HG03039 (cell line): ENCODE measurements at regions not wholly inside any gene's neighbourhood (a gene's known extent, or its start where the extent isn't known, plus 50 kb on each side); places are given as distances from the start of the nearest gene placed in this dataset.

ENCODE experiments used
- ATAC-seq: cut with Tn5 transposase; IDR thresholded peaks from one replicate; pipeline ENCODE4 v1.9.1; 2021; ENCODE audit warnings: mild to moderate bottlenecking, moderate library complexity; ENCODE audit not compliant: unreplicated experiment

DNA sequence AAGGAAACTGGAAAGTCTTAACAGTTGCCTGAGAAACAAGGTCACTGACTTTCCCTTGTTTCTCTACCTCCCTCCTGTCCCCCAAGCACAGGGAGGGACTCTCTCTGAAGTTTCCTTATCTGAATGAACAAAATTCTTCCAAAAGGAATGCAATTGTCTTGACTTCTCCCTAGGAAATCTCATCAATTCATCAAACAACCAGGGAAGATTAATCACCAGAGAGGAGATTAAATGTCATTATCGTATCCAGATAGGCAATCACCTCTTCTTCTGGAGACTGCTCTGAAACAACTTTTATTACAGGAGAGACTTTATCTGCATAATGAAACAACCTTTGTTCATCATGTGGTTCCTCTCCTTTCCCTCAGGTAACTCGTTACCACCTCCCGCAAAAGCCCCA, 431.4 kb downstream of the SLC16A7 start:
- no peak for ATAC-seq

DNA sequence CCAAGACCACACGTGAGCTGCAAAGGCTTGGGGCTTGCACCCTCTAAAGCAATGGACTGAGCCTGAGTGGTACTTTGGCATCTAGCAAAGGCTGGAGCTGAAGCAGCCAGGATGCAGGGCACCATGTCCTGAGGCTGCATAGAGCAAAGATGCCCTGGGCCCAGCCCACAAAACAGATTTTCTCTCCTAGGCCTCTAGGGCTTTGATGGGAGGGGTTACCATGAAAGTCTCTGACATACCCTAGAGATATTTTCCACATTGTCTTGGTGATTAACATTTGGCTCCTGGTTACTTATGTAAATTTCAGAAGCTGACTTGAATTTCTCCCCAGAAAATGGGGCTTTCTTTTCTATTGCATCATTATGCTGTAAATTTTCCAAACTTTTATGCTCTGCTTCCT, 438.3 kb downstream of the SLC16A7 start:
- no peak for ATAC-seq

DNA sequence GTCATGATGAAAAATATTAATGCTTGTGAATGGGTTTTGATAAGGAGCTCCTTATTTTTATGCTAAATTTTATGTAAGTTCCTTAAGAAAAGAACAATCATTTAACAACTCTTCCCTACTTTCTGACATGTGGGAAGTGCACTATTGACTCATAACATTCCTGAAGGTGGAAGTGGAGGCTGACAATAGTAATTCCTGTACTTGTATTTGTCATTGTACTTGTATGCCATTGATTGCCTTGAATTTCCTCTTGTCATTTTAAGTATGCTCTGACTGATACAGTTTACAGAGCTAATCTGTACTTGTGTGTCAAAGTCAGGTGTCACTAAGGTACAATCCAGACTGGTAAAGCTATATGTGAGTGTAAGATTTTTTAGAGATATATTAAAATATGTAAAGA, 440.0 kb downstream of the SLC16A7 start:
- ATAC-seq = no peak

DNA sequence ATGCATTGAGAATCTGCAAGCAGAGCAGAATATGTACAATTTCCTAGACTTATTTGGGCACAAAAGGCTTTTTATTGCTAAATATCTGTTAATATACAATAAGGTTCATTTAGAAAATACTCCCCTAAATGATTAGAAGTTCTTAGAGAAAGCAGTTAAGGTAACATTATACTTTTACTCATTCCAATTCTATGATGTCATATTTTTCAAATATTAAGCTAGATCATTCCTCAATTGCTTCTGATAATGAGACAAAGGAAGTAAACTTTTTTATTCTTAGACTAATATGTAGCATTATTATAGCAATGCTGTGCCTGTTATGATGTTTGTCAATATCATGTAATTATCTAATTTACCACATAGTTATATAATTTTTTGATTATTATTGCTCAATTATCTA, 447.0 kb downstream of the SLC16A7 start:
- ATAC-seq = no peak

DNA sequence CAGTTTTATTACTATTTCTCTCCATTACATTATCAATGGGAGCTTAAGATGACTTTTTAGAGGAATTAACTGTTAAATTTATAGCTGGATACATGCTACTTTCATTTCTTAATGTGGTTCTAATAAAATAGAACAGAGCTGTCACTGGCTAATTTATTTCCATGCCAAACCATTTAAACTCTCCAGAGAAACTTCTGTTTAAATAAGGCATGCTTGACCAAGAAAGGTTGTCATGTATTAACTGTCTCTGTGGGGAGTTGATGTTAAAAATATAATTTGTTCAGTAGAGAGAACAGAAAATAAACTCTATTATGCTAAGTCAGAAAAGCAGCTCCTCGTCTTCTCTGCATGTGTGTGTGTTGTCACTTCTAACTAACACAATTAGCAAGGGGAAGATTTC, 447.4 kb downstream of the SLC16A7 start:
- ATAC-seq = no peak

DNA sequence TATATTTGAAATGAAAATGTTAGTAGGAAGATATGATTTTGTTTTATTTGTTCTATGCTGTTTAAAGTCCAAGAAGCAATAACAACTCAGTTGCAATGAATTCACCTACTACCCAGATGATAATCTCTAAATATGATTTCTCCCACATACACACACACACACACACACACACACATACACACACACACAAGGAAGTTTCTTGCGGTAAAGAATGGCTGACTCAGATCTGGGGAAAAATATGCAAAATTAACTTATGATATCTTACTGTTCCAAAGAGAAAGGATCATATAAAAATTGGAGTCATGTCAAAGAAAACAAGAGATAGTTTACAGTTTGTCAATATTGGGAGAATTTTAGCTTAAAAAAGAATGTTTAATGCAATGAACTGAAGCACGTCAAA, 456.7 kb downstream of the SLC16A7 start:
- no peak for ATAC-seq

DNA sequence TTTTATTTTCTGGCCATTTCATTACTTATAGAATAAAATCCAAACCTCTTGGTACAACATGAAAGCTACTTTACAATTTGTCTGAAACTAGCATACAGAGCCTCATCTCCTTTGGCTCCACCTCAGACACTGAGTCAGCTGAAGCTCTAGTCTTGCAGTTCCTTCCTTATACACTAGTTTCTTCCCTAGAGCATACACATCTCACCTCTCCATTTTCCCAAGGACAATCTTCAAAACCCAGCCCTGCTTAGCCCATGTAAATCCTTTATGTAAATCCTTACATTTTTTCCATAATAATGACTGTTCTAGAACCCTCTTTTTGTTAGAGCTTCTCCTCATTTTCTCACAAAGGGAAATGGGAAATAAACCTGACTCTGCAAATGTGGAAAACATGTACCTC, 463.4 kb downstream of the SLC16A7 start:
- no peak for ATAC-seq

DNA sequence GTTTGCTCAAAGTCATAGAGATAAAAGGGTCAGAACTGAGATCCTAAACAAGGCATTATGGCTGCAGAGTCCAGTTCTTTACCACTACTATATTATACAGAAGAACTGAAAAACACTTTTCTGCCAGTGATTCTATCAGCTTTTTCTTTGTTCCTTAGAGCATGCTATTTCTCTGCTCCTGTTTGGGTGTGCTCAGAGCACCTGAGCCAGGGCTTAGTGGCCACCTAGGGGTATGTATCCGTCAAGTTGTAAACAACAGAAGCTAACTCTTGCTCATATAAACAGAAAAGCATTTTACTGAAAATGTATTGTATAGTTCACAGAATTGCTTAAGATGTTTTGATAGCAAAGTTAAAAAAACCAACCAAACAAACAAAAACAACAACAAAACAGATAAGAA, 470.8 kb downstream of the SLC16A7 start:
- ATAC-seq = no peak

DNA sequence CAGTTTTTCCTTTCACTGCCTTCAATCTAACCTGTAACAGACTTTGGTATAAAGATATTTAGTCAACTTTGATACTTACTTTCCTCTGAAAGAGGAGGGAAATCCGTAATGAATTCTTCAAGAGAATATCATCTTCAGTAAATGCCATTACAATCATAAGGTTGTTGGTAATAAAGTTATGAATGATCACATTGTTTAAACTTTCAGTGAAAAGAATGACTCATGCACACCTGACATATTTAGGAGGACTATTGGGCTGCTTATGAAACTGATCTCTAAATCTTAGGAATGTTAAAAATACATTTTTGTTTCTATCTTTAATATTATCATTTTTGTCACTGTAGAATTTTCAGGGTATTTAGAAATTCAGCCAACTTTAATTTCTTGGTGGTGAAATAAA, 474.7 kb downstream of the SLC16A7 start:
- ATAC-seq = no peak

DNA sequence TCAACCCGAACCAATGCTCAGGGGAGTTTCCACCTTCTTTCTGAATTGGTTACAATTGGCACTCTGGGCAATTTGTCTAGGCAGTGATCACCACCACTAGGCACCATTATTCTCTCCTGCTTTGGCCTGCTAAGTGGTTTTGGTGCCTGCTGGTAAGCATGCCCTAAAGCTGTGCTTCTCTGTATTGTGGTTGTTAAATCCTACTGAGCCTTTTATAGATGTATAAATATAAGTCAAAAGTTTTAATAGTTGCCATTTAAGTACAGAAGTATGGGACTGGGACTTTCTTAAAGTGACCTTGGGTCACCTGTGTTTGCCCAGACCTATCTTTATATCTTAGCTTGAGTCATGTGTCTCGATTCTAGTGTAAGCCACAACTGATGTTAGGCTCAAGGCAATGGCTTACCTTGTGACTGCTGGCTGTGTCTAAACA, 475.9 kb downstream of the SLC16A7 start:
- ATAC-seq = no peak

DNA sequence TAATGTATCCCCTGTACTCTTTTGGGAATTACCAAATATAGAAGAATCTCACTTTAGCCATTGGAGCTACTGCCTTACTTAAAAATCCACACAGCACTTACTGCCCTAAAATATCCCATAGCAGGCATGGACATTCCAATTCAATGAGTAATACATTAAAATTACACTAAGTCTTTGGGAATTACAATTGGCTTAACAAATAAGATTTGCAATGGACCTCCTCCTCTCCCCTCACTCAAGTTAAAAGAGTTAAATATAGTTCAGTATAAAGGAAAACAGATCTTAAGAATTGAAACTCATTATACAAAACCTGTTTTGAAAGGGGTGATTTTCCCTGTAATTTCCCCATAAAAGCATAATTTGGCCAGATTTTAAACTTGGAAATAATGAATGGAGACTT, 477.1 kb downstream of the SLC16A7 start:
- no peak for ATAC-seq

DNA sequence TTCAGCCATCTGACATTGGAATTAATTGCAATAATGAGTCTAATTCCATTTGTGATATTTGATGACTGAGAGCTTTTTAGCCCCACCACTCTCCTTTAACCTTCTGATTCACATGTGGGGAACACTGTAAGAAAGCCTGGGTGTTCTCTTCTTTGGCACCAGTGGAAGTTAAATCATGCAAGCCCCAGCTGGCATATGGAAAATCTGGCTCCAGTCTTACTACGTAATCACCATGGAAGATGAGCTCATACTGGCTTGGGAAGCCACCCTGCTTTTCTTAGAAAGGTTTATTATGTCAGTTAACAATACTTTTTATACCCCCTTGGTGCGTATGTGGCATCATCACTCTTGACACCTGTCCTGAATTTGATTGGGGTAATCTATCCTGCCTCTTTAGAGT, 479.3 kb downstream of the SLC16A7 start:
- ATAC-seq = no peak

DNA sequence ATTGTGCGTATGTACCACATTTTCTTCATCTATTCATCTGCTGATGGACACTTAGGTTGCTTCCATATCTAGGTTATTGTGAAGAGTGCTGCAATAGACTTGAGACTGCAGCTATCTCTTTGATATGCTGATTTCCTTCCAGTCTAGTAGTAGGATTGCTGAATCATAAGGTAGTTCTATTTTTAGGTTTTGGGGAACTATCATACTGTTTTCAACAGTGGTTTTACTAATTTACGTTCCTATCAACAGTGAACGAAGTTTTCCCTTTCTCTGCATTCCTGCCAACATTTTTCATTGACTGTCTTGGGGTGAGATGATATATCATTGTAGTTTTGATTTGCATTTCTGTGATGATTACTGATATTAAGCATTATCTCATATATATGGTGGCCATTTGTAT, 482.2 kb downstream of the SLC16A7 start:
- ATAC-seq = no peak

DNA sequence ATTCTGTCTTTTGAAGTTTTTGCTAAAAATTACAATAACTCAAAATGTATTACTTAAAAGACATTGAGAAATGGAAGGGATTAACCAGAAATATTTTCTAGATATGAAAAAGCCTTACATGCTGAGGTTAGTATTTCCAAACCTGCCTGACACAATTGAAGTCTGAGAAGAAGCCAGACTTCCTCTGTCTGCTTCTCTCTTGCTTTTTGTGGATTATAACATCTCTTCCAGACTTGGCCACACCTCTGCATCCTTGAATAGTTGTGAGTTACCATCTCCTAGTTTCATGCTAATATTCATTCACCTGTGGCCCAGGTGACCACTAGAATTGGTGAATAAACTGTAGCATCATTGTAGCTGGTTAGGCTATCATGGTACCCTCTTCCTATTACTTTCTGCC, 497.6 kb downstream of the SLC16A7 start:
- ATAC-seq = no peak

DNA sequence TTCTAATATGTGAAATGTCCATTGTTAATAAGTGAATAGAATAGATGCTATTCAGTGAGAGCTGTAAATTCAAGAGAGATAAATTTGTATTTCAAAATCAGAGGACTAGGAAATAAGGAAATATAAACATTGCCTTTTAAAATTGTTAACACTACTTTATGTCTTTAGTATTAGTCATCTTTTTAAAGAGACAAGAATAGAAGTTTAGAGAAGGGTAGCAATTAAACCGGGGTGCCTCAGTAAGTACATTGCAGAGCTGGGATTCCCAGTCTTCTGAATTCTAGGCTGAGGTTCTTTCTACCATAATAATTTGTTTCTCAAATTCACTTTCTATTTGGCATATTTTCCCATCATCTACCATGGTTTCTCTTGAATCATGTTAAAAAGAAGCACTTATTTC, 498.6 kb downstream of the SLC16A7 start:
- no peak for ATAC-seq

DNA sequence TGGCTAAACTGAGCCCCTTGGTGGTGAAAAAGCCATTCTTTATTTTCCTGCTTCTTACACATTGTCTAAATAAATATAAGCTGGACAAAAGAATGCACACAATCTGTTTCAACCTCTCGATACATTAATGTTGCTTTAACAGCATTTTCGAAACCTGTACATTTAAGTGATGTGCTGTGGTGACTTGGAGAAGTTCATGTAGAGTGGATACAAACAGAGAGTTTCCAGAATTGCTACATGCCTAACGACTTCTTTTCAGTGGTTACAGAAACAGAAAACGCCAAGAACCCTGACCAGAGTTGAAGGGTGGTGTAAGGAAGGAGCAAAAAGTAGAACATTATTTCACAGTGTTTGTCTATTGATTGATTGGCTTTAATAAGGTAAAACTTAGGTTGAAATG, 500.9 kb downstream of the SLC16A7 start:
- no peak for ATAC-seq

DNA sequence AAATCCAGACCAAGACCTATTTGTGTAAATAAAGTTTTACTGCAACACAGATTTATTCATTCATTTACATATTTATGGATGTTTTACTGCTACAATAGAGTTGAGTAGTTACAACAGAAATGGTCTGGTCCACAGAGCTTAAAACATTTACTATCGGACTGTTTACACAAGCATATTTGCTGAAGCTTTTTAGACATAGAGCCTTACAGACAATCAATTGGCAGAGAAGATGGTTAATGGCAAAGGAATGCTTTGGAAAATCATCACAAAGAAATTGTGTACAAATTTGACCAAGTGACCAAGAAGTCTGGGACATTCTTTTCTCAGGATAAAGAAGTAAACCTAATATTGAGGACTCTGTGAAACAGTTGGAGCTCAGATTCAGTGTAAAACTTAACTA, 504.3 kb downstream of the SLC16A7 start:
- ATAC-seq = no peak

DNA sequence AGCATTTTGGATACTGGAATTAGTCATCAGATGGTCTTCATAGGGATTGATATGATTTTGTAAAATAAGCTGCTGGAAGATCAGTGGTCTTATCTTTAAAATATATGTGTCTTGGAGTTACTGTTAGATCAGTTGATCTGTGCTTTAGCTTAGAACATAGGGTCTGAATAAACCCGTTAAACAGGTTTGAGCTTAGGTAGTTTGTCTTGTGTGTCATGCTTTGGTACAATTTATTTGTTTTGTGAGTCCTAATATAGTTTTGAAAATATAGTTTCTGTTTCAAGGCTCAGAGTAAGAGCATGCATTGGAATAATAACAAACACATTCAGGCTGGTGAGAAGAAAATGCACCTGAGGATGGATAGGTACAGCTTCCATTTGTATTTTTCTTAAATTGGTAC, 505.0 kb downstream of the SLC16A7 start:
- no peak for ATAC-seq

DNA sequence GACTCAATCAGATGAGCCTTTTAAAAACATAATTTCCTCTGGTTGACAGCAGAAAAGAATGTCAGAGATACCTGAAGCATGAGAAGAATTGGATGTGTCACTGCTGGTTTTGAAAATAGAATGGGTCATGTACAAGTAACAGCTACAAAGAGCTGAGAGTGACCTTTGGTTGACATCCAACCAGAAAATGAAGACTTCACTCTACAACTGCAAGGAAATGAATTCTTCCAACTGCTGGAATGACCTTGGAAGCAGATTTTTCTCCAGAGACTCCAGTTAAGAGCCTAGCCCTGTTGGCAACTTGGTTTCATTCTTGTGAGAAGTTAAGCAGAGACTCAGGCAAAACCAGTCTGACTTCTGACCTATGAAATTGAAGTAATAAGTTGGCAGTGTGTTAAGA, 505.9 kb downstream of the SLC16A7 start:
- ATAC-seq = no peak

DNA sequence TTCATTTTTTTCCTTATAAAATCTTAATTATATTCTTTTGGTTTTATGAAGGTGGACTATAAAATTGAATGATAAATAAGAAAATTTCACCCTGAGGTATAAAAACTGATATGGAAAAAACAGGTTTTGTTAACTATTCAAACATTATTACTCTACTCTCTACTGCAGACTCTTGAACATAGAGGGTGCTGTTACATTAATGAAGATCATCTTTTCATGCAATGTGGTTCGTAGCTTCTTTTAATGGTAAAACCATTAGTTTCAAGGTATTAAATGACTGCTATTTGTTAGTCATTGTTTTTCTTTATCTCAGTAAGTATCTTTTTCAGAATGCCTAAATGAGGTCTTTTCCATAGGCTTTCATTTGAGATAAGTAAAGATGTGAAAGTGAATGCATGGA, 510.4 kb downstream of the SLC16A7 start:
- no peak for ATAC-seq

DNA sequence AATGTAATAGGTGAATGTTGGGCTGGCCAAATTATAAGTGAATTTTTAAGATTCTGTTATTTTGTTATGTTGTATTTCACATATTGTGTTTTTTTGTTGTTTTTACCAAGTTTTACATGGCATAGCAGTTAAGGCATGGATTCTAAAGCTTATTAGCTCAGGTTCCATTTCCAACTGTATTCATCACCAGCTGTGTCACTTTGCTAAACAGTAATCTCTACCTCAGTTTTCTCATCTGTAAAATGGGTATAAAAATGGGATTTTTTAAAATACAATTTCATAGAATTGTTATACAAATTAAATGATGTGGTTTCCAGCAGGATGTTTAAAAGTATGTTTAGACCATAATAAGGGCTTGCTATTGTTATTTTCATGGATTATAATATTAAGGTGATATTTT, 512.2 kb downstream of the SLC16A7 start:
- ATAC-seq = no peak

DNA sequence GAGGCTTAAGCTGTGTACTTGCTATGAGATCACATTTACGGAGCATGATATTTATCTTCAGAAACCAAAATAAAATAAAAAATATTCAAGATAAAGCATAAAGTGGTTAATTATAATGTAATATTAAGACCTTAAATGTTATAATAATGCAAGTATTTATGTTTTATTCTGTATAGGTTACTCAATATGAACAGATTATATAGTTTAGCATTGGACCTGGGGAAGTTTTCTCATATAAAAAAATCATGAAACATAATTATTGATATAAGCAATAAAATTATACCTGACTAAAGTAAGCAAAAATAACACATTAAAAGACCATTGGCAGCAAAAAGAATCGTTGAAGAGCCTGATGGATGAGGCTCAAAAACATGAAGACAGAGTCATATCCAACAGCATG, 516.2 kb downstream of the SLC16A7 start:
- ATAC-seq = no peak

DNA sequence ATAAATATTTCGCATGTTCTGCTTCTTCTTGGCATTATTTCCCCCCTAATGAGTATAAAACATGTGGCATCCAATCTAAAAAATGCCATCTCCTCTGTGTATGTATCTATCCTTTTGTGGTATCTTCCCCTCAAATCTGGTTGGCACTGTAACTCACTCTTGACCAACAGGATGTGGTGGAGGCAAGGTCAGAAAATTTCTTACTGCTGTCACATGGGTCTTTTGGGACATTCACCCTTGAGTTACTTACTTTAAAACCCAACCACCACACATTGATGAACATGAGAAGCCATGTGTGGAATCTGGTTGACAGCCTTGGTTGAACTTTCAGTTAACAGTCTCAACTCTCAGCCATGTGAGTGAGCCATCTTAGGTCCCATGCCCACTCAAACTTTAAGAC, 516.9 kb downstream of the SLC16A7 start:
- ATAC-seq = no peak

DNA sequence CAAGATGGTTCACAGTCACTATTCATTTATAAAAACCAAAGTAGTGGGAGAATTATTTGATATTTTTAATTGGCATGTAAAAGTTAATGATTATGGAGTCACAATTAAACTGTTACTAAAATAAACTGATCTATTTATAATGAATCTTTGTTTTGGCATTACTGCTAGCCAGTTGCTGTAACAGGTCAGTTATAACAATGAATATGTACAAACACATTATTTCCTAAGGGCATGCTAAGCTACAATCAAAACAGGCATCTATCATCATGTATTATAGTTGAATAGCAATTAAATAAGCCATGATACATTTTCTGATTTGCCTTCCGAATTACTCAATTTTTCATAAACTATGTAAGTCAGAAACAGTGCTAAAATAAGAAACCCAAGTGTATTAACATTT, 518.3 kb downstream of the SLC16A7 start:
- ATAC-seq = no peak
